ENCODE measurements at regions not wholly inside any gene's neighbourhood (a gene's known extent, or its start where the extent isn't known, plus 50 kb on each side); places are given as distances from the start of the nearest gene placed in this dataset.

DNA sequence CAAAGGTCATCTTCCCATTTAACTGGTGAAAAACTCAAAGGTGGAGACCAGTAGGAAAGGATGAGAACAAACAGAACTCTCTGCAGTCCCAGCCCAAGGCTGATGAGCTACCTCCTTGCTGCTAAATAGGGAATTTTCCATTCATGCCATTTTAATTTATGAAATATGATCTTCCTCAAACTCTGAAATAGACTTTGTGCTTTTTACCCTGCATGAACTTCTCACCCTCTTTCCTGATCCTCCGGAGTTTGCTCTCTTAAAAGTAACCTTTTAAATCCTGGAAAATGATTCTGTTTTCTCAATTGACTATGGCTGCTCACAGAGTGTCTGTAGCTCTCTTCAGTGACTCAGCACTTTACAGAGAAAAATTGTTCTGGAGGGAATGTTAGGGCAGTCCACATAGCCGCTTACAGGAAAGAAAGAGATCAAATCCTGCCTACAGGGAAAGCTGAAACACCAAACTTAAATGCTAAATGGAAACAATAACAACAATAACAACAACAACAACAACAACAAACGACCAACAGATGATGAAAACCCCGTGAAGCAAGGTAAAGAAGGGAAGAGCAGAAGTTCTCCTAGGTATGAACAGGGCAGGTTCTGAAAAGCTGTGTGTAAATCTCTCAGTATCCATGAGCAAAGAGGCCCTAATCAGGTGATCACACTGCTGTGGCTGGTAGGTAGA, 79.8 kb upstream of the SESTD1 start:
- CTCF ChIA-PET: interaction anchor here (1.2 to 1.8 kb wide), 3 partner anchors 9 to 125 kb away, joined by 3 to 4 read pairs (median 4); no protein-coding TSS in a partner anchor
- 24% methylated on average over 3 of the region's 4 CpGs for WGBS (ENCODE audit: insufficient coverage)
- POLR2A ChIA-PET: no interaction called here

DNA sequence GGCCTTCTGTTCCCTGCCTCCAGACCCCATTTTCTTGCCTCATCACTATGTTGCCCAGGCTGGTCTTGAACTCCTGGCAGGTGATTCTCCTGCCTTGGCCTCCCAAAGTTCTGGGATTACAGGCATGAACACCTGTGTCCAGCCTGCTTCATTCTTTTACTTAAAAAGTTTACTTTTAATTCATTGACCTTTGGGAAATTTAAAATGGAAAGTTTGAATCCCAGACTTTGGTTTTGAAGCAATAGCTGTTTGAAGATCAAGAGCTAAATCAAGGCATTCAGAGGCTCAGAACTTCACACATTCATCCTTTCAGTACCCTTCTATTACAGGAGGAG, 79.3 kb upstream of the SESTD1 start:
- ChIA-PET CTCF (interaction anchor here (1.2 kb wide), 1 partner anchor 67 kb away, joined by 3 read pairs; no protein-coding TSS in a partner anchor), POLR2A (no interaction called here)
- Histone ChIP-seq H3K9me3 (ENCODE audit: control extremely low read depth in 1 of 5, control insufficient read depth in 4 of 5, insufficient read depth in 2 of 5, low read depth in 1 of 5, low read length in 4 of 5) (no peaks in the 10 kb centered on the region), H3K27ac (ENCODE audit: insufficient read depth in 1 of 2, low read depth in 1 of 2, low read length in 2 of 2, poor library complexity in 1 of 2, severe bottlenecking in 2 of 2) (no peak overlapping the region), H3K4me1 (ENCODE audit: control extremely low read depth in 1 of 4, control insufficient read depth in 4 of 4, insufficient read depth in 4 of 4, low read length in 3 of 4) (peaks cover 0 to 2% (median 0%) of the 10 kb centered on the region in 4 experiments), H3K4me3 (ENCODE audit: control insufficient read depth in 1 of 7, extremely low read depth in 1 of 7, insufficient read depth in 4 of 7, low read depth in 2 of 7, low read length in 6 of 7) (no peak overlapping the region), H3K36me3 (ENCODE audit: control insufficient read depth in 4 of 4, insufficient read depth in 4 of 4, low read length in 3 of 4) (no peaks in the 10 kb centered on the region), H3K27me3 (replicated peaks in 2 of 5; ENCODE audit: control insufficient read depth in 4 of 5, insufficient read depth in 5 of 5, low read length in 4 of 5) (no peaks in the 10 kb centered on the region)
- no peak for DNase-seq

More for the DNA sequence above, 79.8 kb upstream of the SESTD1 start:
- H3K36me3 ChIP-seq (ENCODE audit: control insufficient read depth in 4 of 4, insufficient read depth in 4 of 4, low read length in 3 of 4): no peaks in the 10 kb centered on the region
- DNase-seq: peak in 2 of 3 donors; percentile 29 to 31
- H3K4me3 ChIP-seq (ENCODE audit: control insufficient read depth in 1 of 7, extremely low read depth in 1 of 7, insufficient read depth in 4 of 7, low read depth in 2 of 7, low read length in 6 of 7): no peak overlapping the region
- H3K27ac ChIP-seq (ENCODE audit: insufficient read depth in 1 of 2, low read depth in 1 of 2, low read length in 2 of 2, poor library complexity in 1 of 2, severe bottlenecking in 2 of 2): no peak overlapping the region
- H3K9me3 ChIP-seq (ENCODE audit: control extremely low read depth in 1 of 5, control insufficient read depth in 4 of 5, insufficient read depth in 2 of 5, low read depth in 1 of 5, low read length in 4 of 5): no peaks in the 10 kb centered on the region
- peaks cover 0 to 3% (median under 1%) of the 10 kb centered on the region in 4 experiments for H3K4me1 ChIP-seq (ENCODE audit: control extremely low read depth in 1 of 4, control insufficient read depth in 4 of 4, insufficient read depth in 4 of 4, low read length in 3 of 4)
- H3K27me3 ChIP-seq (replicated peaks in 2 of 5; ENCODE audit: control insufficient read depth in 4 of 5, insufficient read depth in 5 of 5, low read length in 4 of 5): no peaks in the 10 kb centered on the region

DNA sequence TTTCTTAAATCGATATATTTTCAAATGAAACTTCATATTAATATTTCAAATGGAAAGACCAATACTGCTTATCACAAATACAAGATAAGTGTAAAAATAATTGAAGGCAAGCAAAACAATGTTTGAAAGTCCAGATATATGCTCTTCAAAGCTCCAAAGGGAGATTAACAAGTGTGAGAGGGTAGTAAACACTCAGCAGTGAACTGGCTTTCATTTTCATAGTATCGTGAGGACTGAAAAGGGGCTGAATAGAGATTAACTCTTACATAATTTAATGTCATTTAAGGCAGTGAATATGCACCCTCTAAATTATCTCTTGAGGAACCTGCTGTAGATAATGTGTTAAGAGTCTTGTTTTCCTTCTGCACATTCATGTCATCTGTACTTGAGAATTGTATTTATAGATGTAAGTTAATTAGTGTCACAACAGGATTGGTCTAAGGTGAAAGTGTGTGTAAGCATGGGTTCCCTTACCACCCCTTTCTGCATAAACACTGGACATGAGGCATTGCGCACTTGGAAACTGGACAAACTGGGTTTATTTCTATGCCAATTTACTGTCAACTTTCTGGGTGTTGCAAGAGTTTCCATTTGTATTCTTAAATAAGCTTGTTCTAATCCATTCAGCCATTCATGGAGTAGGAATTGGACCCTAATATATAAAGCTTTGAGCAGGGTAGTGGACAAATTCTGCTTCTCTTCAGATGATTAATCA, 76.7 kb upstream of the SESTD1 start:
- ChIA-PET POLR2A (no interaction called here), CTCF (interaction anchor here (0.8 to 1.4 kb wide), 2 partner anchors 78 to 114 kb away, joined by 4 read pairs; no protein-coding TSS in a partner anchor)
- H3K27me3 ChIP-seq (replicated peaks in 2 of 5; ENCODE audit: control insufficient read depth in 4 of 5, insufficient read depth in 5 of 5, low read length in 4 of 5): no peaks in the 10 kb centered on the region
- no peaks in the 10 kb centered on the region for H3K9me3 ChIP-seq (ENCODE audit: control extremely low read depth in 1 of 5, control insufficient read depth in 4 of 5, insufficient read depth in 2 of 5, low read depth in 1 of 5, low read length in 4 of 5)
- no peak for DNase-seq
- no peak overlapping the region for H3K27ac ChIP-seq (ENCODE audit: insufficient read depth in 1 of 2, low read depth in 1 of 2, low read length in 2 of 2, poor library complexity in 1 of 2, severe bottlenecking in 2 of 2)
- peaks cover 0 to 2% (median 0%) of the 10 kb centered on the region in 4 experiments for H3K4me1 ChIP-seq (ENCODE audit: control extremely low read depth in 1 of 4, control insufficient read depth in 4 of 4, insufficient read depth in 4 of 4, low read length in 3 of 4)
- no CpG with 5 or more reads among the region's 3 CpGs for WGBS (ENCODE audit: insufficient coverage)
- H3K4me3 ChIP-seq (ENCODE audit: control insufficient read depth in 1 of 7, extremely low read depth in 1 of 7, insufficient read depth in 4 of 7, low read depth in 2 of 7, low read length in 6 of 7): no peak overlapping the region
- H3K36me3 ChIP-seq (ENCODE audit: control insufficient read depth in 4 of 4, insufficient read depth in 4 of 4, low read length in 3 of 4): no peaks in the 10 kb centered on the region

DNA sequence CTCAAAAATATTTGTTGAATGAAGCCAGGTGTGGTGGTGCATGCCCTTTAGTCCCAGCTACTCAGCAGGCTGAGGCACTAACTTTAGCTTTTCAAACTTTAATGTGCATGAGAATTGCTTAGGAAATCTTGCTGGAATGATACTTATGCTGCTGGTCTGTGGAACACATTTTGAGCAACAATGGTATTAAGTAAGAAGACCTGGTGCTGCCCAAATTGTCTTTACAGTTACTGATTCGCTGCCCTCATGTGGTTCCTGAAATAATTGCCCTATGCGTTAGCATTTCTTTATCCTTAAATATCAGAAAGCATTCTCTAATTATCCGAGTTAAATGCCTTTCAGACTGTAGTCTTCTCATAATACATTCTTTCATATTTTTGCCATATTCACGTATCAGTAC, 76.0 kb upstream of the SESTD1 start:
- Histone ChIP-seq H3K36me3 (ENCODE audit: control insufficient read depth in 4 of 4, insufficient read depth in 4 of 4, low read length in 3 of 4) (no peaks in the 10 kb centered on the region), H3K4me1 (ENCODE audit: control extremely low read depth in 1 of 4, control insufficient read depth in 4 of 4, insufficient read depth in 4 of 4, low read length in 3 of 4) (peaks cover 0 to 2% (median 0%) of the 10 kb centered on the region in 4 experiments), H3K27me3 (replicated peaks in 2 of 5; ENCODE audit: control insufficient read depth in 4 of 5, insufficient read depth in 5 of 5, low read length in 4 of 5) (no peaks in the 10 kb centered on the region), H3K27ac (ENCODE audit: insufficient read depth in 1 of 2, low read depth in 1 of 2, low read length in 2 of 2, poor library complexity in 1 of 2, severe bottlenecking in 2 of 2) (no peak overlapping the region), H3K4me3 (ENCODE audit: control insufficient read depth in 1 of 7, extremely low read depth in 1 of 7, insufficient read depth in 4 of 7, low read depth in 2 of 7, low read length in 6 of 7) (no peak overlapping the region), H3K9me3 (ENCODE audit: control extremely low read depth in 1 of 5, control insufficient read depth in 4 of 5, insufficient read depth in 2 of 5, low read depth in 1 of 5, low read length in 4 of 5) (no peaks in the 10 kb centered on the region)
- peak; percentile 25 to 53 (median 50) for DNase-seq
- WGBS (ENCODE audit: insufficient coverage): 54% methylated on average over 4 of the region's 4 CpGs
- ChIA-PET CTCF (interaction anchor here (0.6 to 1.4 kb wide), 2 partner anchors 114 to 432 kb away, joined by 3 to 4 read pairs; no protein-coding TSS in a partner anchor), POLR2A (no interaction called here)

DNA sequence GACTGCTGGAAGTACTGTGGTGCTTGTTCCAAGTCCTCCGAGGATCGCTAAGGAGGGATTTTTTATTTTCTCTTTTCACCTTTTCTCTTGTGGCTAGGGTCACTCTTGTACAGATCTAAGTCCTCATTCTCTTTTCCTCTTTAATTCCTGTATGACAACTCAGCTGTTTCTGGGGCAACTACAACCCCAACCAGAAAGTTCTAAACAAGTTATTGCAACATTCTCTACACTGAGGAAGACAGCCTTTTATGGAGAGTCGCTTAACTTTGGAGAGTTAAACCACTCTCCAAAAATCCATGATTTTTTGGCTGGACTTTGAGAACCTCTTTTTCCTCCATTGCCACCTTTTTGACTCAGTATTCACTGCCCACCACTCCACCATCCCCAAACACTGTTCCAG, 74.0 kb upstream of the SESTD1 start:
- Histone ChIP-seq H3K4me3 (ENCODE audit: control insufficient read depth in 1 of 7, extremely low read depth in 1 of 7, insufficient read depth in 4 of 7, low read depth in 2 of 7, low read length in 6 of 7) (no peak overlapping the region), H3K27me3 (replicated peaks in 2 of 5; ENCODE audit: control insufficient read depth in 4 of 5, insufficient read depth in 5 of 5, low read length in 4 of 5) (no peaks in the 10 kb centered on the region), H3K9me3 (ENCODE audit: control extremely low read depth in 1 of 5, control insufficient read depth in 4 of 5, insufficient read depth in 2 of 5, low read depth in 1 of 5, low read length in 4 of 5) (no peaks in the 10 kb centered on the region), H3K36me3 (ENCODE audit: control insufficient read depth in 4 of 4, insufficient read depth in 4 of 4, low read length in 3 of 4) (no peaks in the 10 kb centered on the region), H3K4me1 (ENCODE audit: control extremely low read depth in 1 of 4, control insufficient read depth in 4 of 4, insufficient read depth in 4 of 4, low read length in 3 of 4) (no peaks in the 10 kb centered on the region), H3K27ac (ENCODE audit: insufficient read depth in 1 of 2, low read depth in 1 of 2, low read length in 2 of 2, poor library complexity in 1 of 2, severe bottlenecking in 2 of 2) (no peak overlapping the region)
- ChIA-PET CTCF (interaction anchor here (1.8 kb wide), 1 partner anchor 14 kb away, joined by 4 read pairs; no protein-coding TSS in a partner anchor), POLR2A (no interaction called here)
- DNase-seq: no peak
- 83% methylated on average over 3 of the region's 3 CpGs for WGBS (ENCODE audit: insufficient coverage)

DNA sequence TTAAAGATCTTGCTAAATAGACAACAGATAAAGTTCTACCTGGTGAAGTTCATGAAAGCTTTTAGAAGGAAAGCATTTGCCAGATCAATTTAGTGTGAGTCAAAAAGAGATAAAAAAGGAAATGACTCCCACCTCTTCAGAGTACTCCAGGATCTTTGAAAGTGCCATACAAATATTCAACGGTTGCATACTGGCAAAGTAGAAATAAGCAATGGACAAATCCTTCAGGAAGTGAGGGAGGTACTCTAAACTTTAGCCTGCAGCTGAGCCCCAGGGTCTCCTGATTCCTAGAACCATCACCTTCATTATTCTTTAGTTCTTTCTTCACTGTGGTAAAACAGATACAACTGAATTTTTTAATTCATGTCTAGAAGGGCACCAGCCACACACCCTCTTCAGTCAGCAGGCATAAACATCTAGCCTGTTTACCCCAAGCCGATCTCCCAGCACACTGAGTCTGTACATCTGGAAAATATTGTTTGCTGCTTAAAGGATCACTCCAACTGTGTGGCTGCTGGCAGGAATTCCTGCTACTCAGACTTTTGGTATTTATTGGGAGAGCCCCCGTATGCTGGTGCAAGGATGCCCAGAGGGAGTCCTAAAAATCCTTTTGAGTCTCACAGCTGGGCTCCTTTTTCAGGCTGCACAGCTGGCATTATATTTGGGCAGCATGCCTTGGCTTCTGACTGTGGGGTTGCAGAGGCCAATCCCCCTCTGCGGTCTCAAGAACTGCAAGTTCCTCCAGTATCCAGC, 72.3 kb upstream of the SESTD1 start:
- whole genome bisulfite sequencing (ENCODE audit: insufficient coverage): 100% methylated on average over 2 of the region's 4 CpGs

More for the DNA sequence above, 72.3 kb upstream of the SESTD1 start:
- Histone ChIP-seq H3K27ac (ENCODE audit: insufficient read depth in 1 of 2, low read depth in 1 of 2, low read length in 2 of 2, poor library complexity in 1 of 2, severe bottlenecking in 2 of 2) (no peak overlapping the region), H3K27me3 (replicated peaks in 2 of 5; ENCODE audit: control insufficient read depth in 4 of 5, insufficient read depth in 5 of 5, low read length in 4 of 5) (no peaks in the 10 kb centered on the region), H3K36me3 (ENCODE audit: control insufficient read depth in 4 of 4, insufficient read depth in 4 of 4, low read length in 3 of 4) (no peaks in the 10 kb centered on the region), H3K4me1 (ENCODE audit: control extremely low read depth in 1 of 4, control insufficient read depth in 4 of 4, insufficient read depth in 4 of 4, low read length in 3 of 4) (no peaks in the 10 kb centered on the region), H3K4me3 (ENCODE audit: control insufficient read depth in 1 of 7, extremely low read depth in 1 of 7, insufficient read depth in 4 of 7, low read depth in 2 of 7, low read length in 6 of 7) (no peak overlapping the region), H3K9me3 (ENCODE audit: control extremely low read depth in 1 of 5, control insufficient read depth in 4 of 5, insufficient read depth in 2 of 5, low read depth in 1 of 5, low read length in 4 of 5) (no peaks in the 10 kb centered on the region)
- ChIA-PET POLR2A (no interaction called here), CTCF (no interaction called here)
- DNase-seq: no peak
